Liver (tissue), 8 donors: ENCODE measurements at regions not wholly inside any gene's neighbourhood (a gene's known extent, or its start where the extent isn't known, plus 50 kb on each side); places are given as distances from the start of the nearest gene placed in this dataset.

ENCODE experiments used
- DNase-seq: peaks from one replicate; pipeline ENCODE4 v3.0.0-alpha.2; 2017; ENCODE audit warnings: low spot score
- H3K27ac ChIP-seq, 2 donors: one replicate each; pipeline ENCODE4 v1.7.0; 2013; ENCODE audit warnings: inconsistent platforms in 2 of 2, low read length in 2 of 2, control low read depth in 1 of 2, low read depth in 1 of 2, mild to moderate bottlenecking in 1 of 2
- H3K27me3 ChIP-seq, 4 donors: one replicate each; pipeline versions ENCODE4 v1.6.1 to v1.7.0; 2013; ENCODE audit warnings: low read length in 3 of 4, inconsistent platforms in 1 of 4, mild to moderate bottlenecking in 1 of 4, moderate library complexity in 1 of 4; ENCODE audit not compliant: control insufficient read depth in 4 of 4, insufficient read depth in 4 of 4
- H3K36me3 ChIP-seq, 4 donors: one replicate each; pipeline versions ENCODE4 v1.6.1 to v1.7.0; 2013; ENCODE audit warnings: low read length in 3 of 4, mild to moderate bottlenecking in 3 of 4, low read depth in 1 of 4, moderate library complexity in 1 of 4; ENCODE audit not compliant: control insufficient read depth in 4 of 4, insufficient read depth in 3 of 4
- H3K4me1 ChIP-seq, 4 donors: one replicate each; pipeline versions ENCODE4 v1.6.1 to v1.7.0; 2013; ENCODE audit warnings: low read length in 3 of 4, mild to moderate bottlenecking in 3 of 4, moderate library complexity in 1 of 4; ENCODE audit not compliant: control insufficient read depth in 4 of 4, insufficient read depth in 4 of 4
- H3K4me3 ChIP-seq, 3 donors: one replicate each; pipeline versions ENCODE4 v1.6.1 to v1.7.0; 2013; ENCODE audit warnings: low read length in 3 of 3, control low read depth in 1 of 3, low read depth in 1 of 3, mild to moderate bottlenecking in 1 of 3
- H3K9ac ChIP-seq, 2 donors: one replicate each; pipeline ENCODE4 v1.7.0; 2013; ENCODE audit warnings: low read length in 2 of 2, mild to moderate bottlenecking in 2 of 2, moderate library complexity in 2 of 2, control low read depth in 1 of 2, low read depth in 1 of 2
- H3K9me3 ChIP-seq, 4 donors: one replicate each; pipeline versions ENCODE4 v1.6.1 to v1.7.0; 2013; ENCODE audit warnings: low read length in 3 of 4; ENCODE audit not compliant: control insufficient read depth in 4 of 4
- EGR1 ChIP-seq, 2 donors: IDR thresholded peaks; 2 replicates each; pipeline ENCODE4 v1.6.1; 2016 to 2018; ENCODE audit warnings: antibody characterized with exemption in 2 of 2, low read depth in 2 of 2
- FOXA1 ChIP-seq: IDR thresholded peaks from 2 replicates; pipeline ENCODE4 v1.6.1; 2016; ENCODE audit warnings: antibody characterized with exemption
- FOXA2 ChIP-seq: IDR thresholded peaks from 2 replicates; pipeline ENCODE4 v1.6.1; 2016; ENCODE audit warnings: antibody characterized with exemption
- GABPA ChIP-seq, 2 donors: IDR thresholded peaks in 1 of 2; conservative IDR thresholded peaks in 1 of 2; 2 replicates each; pipeline ENCODE4 v1.6.1; 2016; ENCODE audit warnings: antibody characterized with exemption in 2 of 2, mild to moderate bottlenecking in 1 of 2, moderate library complexity in 1 of 2
- HNF4A ChIP-seq, 2 donors: conservative IDR thresholded peaks; 2 replicates each; pipeline ENCODE4 v1.6.1; 2016; ENCODE audit warnings: antibody characterized with exemption in 2 of 2, mild to moderate bottlenecking in 2 of 2
- HNF4G ChIP-seq: IDR thresholded peaks from 2 replicates; pipeline ENCODE4 v1.6.1; 2016; ENCODE audit warnings: antibody characterized with exemption
- JUND ChIP-seq, 2 donors: IDR thresholded peaks; 2 replicates each; pipeline ENCODE4 v1.6.1; 2016; ENCODE audit warnings: antibody characterized with exemption in 2 of 2
- NR2F2 ChIP-seq: IDR thresholded peaks from 2 replicates; pipeline ENCODE4 v1.6.1; 2016; ENCODE audit warnings: antibody characterized with exemption
- RAD21 ChIP-seq, 2 donors: IDR thresholded peaks; 2 replicates each; pipeline ENCODE4 v1.6.1; 2016; ENCODE audit warnings: antibody characterized with exemption in 2 of 2, mild to moderate bottlenecking in 2 of 2
- RXRA ChIP-seq, 2 donors: IDR thresholded peaks; 2 replicates each; pipeline ENCODE4 v1.6.1; 2017 to 2018; ENCODE audit warnings: antibody characterized with exemption in 2 of 2, mild to moderate bottlenecking in 1 of 2
- SP1 ChIP-seq: IDR thresholded peaks from 2 replicates; pipeline ENCODE4 v1.6.1; 2018; ENCODE audit warnings: antibody characterized with exemption, mild to moderate bottlenecking
- TAF1 ChIP-seq: conservative IDR thresholded peaks from 2 replicates; pipeline ENCODE4 v1.6.1; 2016; ENCODE audit warnings: antibody characterized with exemption, mild to moderate bottlenecking
- YY1 ChIP-seq: IDR thresholded peaks from 2 replicates; pipeline ENCODE4 v1.6.1; 2016; ENCODE audit warnings: antibody characterized with exemption, mild to moderate bottlenecking
- WGBS: extraction: QIAGEN DNeasy Blood & Tissue Kit; methylation state at CpG from one replicate; pipeline ENCODE4 v1.1.7; 2013; 5-methylcytosine and 5-hydroxymethylcytosine counted together
- TF ChIP-seq, protein P1 (sequence below): IDR thresholded peaks from 2 replicates; pipeline ENCODE4 v1.6.1; 2016; ENCODE audit warnings: antibody characterized with exemption
- TF ChIP-seq, protein P2 (sequence below): IDR thresholded peaks from 2 replicates; pipeline ENCODE4 v1.6.1; 2016; ENCODE audit warnings: antibody characterized with exemption
- TF ChIP-seq, protein P3 (sequence below): IDR thresholded peaks from 2 replicates; pipeline ENCODE4 v1.6.1; 2016; ENCODE audit warnings: antibody characterized with exemption, mild to moderate bottlenecking
- TF ChIP-seq, protein P4 (sequence below): fragments of 150-350 bp; IDR thresholded peaks from 2 replicates; pipeline ENCODE4 v1.5.1; 2017; ENCODE audit warnings: improper control_type of control experiment, low read depth, low read length; ENCODE audit not compliant: missing input control
- TF ChIP-seq, protein P5 (sequence below): IDR thresholded peaks from 2 replicates; pipeline ENCODE4 v1.6.1; 2016; ENCODE audit warnings: antibody characterized with exemption
- donor health status: healthy.
- donor health status: healthy.
- donor health status: healthy.
- donor health status: healthy.
- donor health status: healthy.

DNA sequence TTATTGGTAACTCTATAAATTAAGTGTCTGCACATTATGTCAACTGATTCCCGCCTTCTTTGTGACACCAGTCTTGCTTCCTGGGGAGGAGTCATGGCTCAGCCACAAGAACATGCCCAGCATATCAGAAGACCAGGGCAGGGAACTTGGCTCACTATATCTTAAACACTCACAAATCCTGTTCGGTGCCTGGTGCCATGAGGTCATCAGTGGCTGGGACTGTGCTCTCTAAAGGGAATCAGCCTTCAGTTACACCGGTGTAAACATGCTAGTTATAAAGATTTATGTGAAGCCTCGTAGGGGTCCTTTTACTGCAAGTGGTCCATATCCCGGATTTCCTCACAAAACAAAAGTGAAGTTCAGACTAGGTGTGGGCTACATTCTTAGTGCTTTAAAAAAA lies 73.1 kb upstream of the ZNF521 start:
- TF ChIP-seq JUND (IDR thresholded peaks at IDR 0.05) = no peak
- no peak for TF ChIP-seq TAF1
- no peak for TF ChIP-seq FOXA2
- no peak for TF ChIP-seq FOXA1
- TF ChIP-seq GABPA (IDR thresholded peaks at IDR 0.05 in 1 of 2, conservative IDR thresholded peaks at IDR 0.05 in 1 of 2) = no peak
- TF ChIP-seq, protein P1, sequence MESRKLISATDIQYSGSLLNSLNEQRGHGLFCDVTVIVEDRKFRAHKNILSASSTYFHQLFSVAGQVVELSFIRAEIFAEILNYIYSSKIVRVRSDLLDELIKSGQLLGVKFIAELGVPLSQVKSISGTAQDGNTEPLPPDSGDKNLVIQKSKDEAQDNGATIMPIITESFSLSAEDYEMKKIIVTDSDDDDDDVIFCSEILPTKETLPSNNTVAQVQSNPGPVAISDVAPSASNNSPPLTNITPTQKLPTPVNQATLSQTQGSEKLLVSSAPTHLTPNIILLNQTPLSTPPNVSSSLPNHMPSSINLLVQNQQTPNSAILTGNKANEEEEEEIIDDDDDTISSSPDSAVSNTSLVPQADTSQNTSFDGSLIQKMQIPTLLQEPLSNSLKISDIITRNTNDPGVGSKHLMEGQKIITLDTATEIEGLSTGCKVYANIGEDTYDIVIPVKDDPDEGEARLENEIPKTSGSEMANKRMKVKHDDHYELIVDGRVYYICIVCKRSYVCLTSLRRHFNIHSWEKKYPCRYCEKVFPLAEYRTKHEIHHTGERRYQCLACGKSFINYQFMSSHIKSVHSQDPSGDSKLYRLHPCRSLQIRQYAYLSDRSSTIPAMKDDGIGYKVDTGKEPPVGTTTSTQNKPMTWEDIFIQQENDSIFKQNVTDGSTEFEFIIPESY = no peak
- TF ChIP-seq, protein P2, sequence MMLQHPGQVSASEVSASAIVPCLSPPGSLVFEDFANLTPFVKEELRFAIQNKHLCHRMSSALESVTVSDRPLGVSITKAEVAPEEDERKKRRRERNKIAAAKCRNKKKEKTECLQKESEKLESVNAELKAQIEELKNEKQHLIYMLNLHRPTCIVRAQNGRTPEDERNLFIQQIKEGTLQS = no peak
- no peak for TF ChIP-seq YY1
- TF ChIP-seq NR2F2 = no peak
- TF ChIP-seq, protein P3, sequence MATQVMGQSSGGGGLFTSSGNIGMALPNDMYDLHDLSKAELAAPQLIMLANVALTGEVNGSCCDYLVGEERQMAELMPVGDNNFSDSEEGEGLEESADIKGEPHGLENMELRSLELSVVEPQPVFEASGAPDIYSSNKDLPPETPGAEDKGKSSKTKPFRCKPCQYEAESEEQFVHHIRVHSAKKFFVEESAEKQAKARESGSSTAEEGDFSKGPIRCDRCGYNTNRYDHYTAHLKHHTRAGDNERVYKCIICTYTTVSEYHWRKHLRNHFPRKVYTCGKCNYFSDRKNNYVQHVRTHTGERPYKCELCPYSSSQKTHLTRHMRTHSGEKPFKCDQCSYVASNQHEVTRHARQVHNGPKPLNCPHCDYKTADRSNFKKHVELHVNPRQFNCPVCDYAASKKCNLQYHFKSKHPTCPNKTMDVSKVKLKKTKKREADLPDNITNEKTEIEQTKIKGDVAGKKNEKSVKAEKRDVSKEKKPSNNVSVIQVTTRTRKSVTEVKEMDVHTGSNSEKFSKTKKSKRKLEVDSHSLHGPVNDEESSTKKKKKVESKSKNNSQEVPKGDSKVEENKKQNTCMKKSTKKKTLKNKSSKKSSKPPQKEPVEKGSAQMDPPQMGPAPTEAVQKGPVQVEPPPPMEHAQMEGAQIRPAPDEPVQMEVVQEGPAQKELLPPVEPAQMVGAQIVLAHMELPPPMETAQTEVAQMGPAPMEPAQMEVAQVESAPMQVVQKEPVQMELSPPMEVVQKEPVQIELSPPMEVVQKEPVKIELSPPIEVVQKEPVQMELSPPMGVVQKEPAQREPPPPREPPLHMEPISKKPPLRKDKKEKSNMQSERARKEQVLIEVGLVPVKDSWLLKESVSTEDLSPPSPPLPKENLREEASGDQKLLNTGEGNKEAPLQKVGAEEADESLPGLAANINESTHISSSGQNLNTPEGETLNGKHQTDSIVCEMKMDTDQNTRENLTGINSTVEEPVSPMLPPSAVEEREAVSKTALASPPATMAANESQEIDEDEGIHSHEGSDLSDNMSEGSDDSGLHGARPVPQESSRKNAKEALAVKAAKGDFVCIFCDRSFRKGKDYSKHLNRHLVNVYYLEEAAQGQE = no peak
- TF ChIP-seq, protein P4, sequence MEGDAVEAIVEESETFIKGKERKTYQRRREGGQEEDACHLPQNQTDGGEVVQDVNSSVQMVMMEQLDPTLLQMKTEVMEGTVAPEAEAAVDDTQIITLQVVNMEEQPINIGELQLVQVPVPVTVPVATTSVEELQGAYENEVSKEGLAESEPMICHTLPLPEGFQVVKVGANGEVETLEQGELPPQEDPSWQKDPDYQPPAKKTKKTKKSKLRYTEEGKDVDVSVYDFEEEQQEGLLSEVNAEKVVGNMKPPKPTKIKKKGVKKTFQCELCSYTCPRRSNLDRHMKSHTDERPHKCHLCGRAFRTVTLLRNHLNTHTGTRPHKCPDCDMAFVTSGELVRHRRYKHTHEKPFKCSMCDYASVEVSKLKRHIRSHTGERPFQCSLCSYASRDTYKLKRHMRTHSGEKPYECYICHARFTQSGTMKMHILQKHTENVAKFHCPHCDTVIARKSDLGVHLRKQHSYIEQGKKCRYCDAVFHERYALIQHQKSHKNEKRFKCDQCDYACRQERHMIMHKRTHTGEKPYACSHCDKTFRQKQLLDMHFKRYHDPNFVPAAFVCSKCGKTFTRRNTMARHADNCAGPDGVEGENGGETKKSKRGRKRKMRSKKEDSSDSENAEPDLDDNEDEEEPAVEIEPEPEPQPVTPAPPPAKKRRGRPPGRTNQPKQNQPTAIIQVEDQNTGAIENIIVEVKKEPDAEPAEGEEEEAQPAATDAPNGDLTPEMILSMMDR = no peak
- TF ChIP-seq EGR1 (IDR thresholded peaks at IDR 0.05; ENCODE audit: low read depth in 2 of 2) = no peak
- TF ChIP-seq, protein P5, sequence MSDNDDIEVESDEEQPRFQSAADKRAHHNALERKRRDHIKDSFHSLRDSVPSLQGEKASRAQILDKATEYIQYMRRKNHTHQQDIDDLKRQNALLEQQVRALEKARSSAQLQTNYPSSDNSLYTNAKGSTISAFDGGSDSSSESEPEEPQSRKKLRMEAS = no peak
- TF ChIP-seq HNF4A (conservative IDR thresholded peaks at IDR 0.05) = no peak
- no peak for TF ChIP-seq RXRA (IDR thresholded peaks at IDR 0.05)
- TF ChIP-seq HNF4G = no peak
- no peak for TF ChIP-seq SP1
- whole genome bisulfite sequencing = 54% methylated on average over 5 of the region's 5 CpGs
- Histone ChIP-seq H3K9me3 (peaks cover 0 to 5% (median 0%) of the 10 kb centered on the region in 4 donors), H3K9ac (no peak overlapping the region), H3K4me3 (no peak overlapping the region), H3K4me1 (no peaks in the 10 kb centered on the region), H3K27me3 (no peaks in the 10 kb centered on the region), H3K36me3 (no peaks in the 10 kb centered on the region), H3K27ac (no peak overlapping the region)
- no peak for DNase-seq

DNA sequence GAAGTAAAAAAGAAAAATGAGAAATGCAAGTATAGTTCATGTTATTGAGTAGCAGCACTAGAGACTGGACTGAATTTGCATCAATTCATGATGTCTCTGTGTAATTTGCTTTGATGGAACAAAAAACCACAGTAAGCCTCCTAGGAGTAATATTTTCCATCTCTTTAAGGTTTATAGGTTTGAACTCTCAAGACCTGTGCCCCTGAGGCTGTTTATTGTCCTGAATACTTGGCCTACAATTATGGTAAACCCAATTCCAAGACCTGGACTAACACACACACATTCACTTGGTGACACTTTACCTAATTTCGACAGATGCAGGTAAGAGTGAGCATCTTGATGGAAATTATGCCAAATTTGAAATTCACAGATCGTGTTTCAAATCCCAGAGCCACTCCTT lies 71.8 kb upstream of the ZNF521 start:
- no peak overlapping the region for H3K27ac ChIP-seq
- DNase-seq = no peak
- peaks cover 0 to 5% (median 0%) of the 10 kb centered on the region in 4 donors for H3K9me3 ChIP-seq
- H3K27me3 ChIP-seq = no peaks in the 10 kb centered on the region
- 61% methylated on average over 2 of the region's 2 CpGs for WGBS
- H3K9ac ChIP-seq = no peak overlapping the region
- H3K4me3 ChIP-seq = no peak overlapping the region
- no peaks in the 10 kb centered on the region for H3K36me3 ChIP-seq
- H3K4me1 ChIP-seq = no peaks in the 10 kb centered on the region
- TF ChIP-seq, protein P5 = no peak
- no peak for TF ChIP-seq RAD21 (IDR thresholded peaks at IDR 0.05)
- TF ChIP-seq NR2F2 = no peak
- no peak for TF ChIP-seq FOXA1
- TF ChIP-seq RXRA (IDR thresholded peaks at IDR 0.05) = no peak
- TF ChIP-seq, protein P3 = no peak
- no peak for TF ChIP-seq GABPA (IDR thresholded peaks at IDR 0.05 in 1 of 2, conservative IDR thresholded peaks at IDR 0.05 in 1 of 2)
- TF ChIP-seq JUND (IDR thresholded peaks at IDR 0.05) = no peak
- TF ChIP-seq HNF4A (conservative IDR thresholded peaks at IDR 0.05) = no peak
- no peak for TF ChIP-seq HNF4G
- TF ChIP-seq FOXA2 = no peak
- TF ChIP-seq, protein P2 = no peak
